Esophagus squamous epithelium (tissue), 4 donors: ENCODE measurements at regions not wholly inside any gene's neighbourhood (a gene's known extent, or its start where the extent isn't known, plus 50 kb on each side); places are given as distances from the start of the nearest gene placed in this dataset.
"Not testable (repeated sequence)": the region's sequence is repeated elsewhere in the genome, so short reads cannot be mapped to it uniquely, and the experiment has no call there.

ENCODE experiments used
- CTCF ChIP-seq, 6 experiments: fragments of 450-650 bp in 4 of 6; fragments of 200-600 bp in 2 of 6; sonication (generic) in 2 of 6; IDR thresholded peaks; one replicate each; pipeline ENCODE4 v1.5.1; 2016 to 2019; ENCODE audit warnings: antibody characterized with exemption in 6 of 6, mild to moderate bottlenecking in 4 of 6, moderate library complexity in 4 of 6
- POLR2A ChIP-seq, 4 donors: fragments of 450-650 bp; IDR thresholded peaks; one replicate each; pipeline ENCODE4 v1.6.1; 2017; ENCODE audit warnings: antibody characterized with exemption in 4 of 4, mild to moderate bottlenecking in 4 of 4, moderate library complexity in 3 of 4

- TF ChIP-seq CTCF, POLR2A (IDR thresholded peaks at IDR 0.05): not testable (repeated sequence)
Observed at GRCh38 chr1:146298575-146298897, 69.7 kb upstream of the NOTCH2NLA start.
